ENCODE measurements at regions not wholly inside any gene's neighbourhood (a gene's known extent, or its start where the extent isn't known, plus 50 kb on each side); places are given as distances from the start of the nearest gene placed in this dataset.

GRCh38 chr12:124152731-124153130 is 142.2 kb upstream of the RFLNA start:
- ChIA-PET CTCF (ENCODE audit: low intra/inter-chr PET ratio) (no interaction called here), POLR2A (no interaction called here)
- WGBS (ENCODE audit: insufficient coverage, low coverage, missing lambda C conversion rate), result 3% methylated on average over 8 of the region's 8 CpGs
- ATAC-seq (no peak), DNase-seq (ENCODE audit: extremely low read depth in 1 of 4, low spot score in 3 of 4) (no peak), FAIRE-seq (no peak)
- Histone ChIP-seq H3K36me3 (ENCODE audit: control insufficient read depth, insufficient read depth, low read length) (no peaks in the 10 kb centered on the region), H3K27me3 (ENCODE audit: control insufficient read depth in 2 of 2, insufficient read depth in 2 of 2, low read length in 2 of 2) (peaks cover 21 to 68% of the 10 kb centered on the region in 2 experiments), H2AFZ (ENCODE audit: low read depth, low read length) (no peak overlapping the region), H3K9me1 (ENCODE audit: control insufficient read depth, insufficient read depth, low read length) (no peaks in the 10 kb centered on the region), H3K79me2 (ENCODE audit: control insufficient read depth, insufficient read depth, low read length) (no peaks in the 10 kb centered on the region), H4K20me1 (replicated peaks; ENCODE audit: control insufficient read depth, insufficient read depth, low read length) (no peaks in the 10 kb centered on the region), H3K4me2 (ENCODE audit: insufficient read depth, low read length) (no peak overlapping the region), H3K4me1 (replicated peaks in 1 of 2; ENCODE audit: control insufficient read depth in 2 of 2, insufficient read depth in 2 of 2, low read length in 2 of 2) (no peaks in the 10 kb centered on the region; a peak in 1 of 5 replicates), H3K9me3 (replicated peaks; ENCODE audit: control insufficient read depth, insufficient read depth, low read depth, low read length) (no peaks in the 10 kb centered on the region; the same call in 1 of the 2 replicates), H3K4me3 (no peak overlapping the region), H3K27ac (ENCODE audit: extremely low read depth, low read depth, low read length) (no peak overlapping the region), H3K9ac (ENCODE audit: insufficient read depth in 1 of 2, low read depth in 2 of 2, low read length in 2 of 2) (no peak overlapping the region)
- in situ Hi-C loops (cut with MboI) (no loop called here), intact Hi-C loops (cut with micrococcal nuclease) (no loop called here)
- no TSS peak for BruUV-seq (replicated peaks)
- TF ChIP-seq HNRNPUL1 (IDR thresholded peaks at IDR 0.05; ENCODE audit: low read length) (no peak), FOXA1 (IDR thresholded peaks at IDR 0.05; ENCODE audit: borderline replicate concordance) (no peak), NR4A1 (CRISPR knock-in tag; IDR thresholded peaks at IDR 0.05) (no peak), NR4A1 (tag; IDR thresholded peaks at IDR 0.05) (no peak), RBM14 (IDR thresholded peaks at IDR 0.05; ENCODE audit: borderline replicate concordance, insufficient read depth, low read depth, low read length) (no peak), TEAD4 (IDR thresholded peaks at IDR 0.05; ENCODE audit: low read length) (no peak), TEAD4 (CRISPR knock-in tag; IDR thresholded peaks at IDR 0.05; ENCODE audit: borderline replicate concordance) (no peak), U2AF2 (optimal IDR thresholded peaks at IDR 0.05; ENCODE audit: low read depth, low read length) (no peak), KAT8 (IDR thresholded peaks at IDR 0.05; ENCODE audit: low read depth) (no peak), DNMT1 (IDR thresholded peaks at IDR 0.05) (no peak), ZC3H8 (IDR thresholded peaks at IDR 0.05) (no peak), PCBP1 (IDR thresholded peaks at IDR 0.05; ENCODE audit: low read depth, low read length, poor library complexity, severe bottlenecking) (no peak), ZNF175 (CRISPR knock-in tag; IDR thresholded peaks at IDR 0.05; ENCODE audit: low read depth) (no peak), HNRNPLL (IDR thresholded peaks at IDR 0.05; ENCODE audit: low read depth, low read length, poor library complexity, severe bottlenecking) (no peak), TGIF2 (CRISPR knock-in tag; IDR thresholded peaks at IDR 0.05) (no peak), ZNF384 (IDR thresholded peaks at IDR 0.05; ENCODE audit: low read depth, low read length) (no peak), HDAC6 (IDR thresholded peaks at IDR 0.05; ENCODE audit: low read depth, low read length) (no peak), ZBTB8A (IDR thresholded peaks at IDR 0.05; ENCODE audit: partially characterized antibody) (no peak)
- TF ChIP-seq, protein P1, sequence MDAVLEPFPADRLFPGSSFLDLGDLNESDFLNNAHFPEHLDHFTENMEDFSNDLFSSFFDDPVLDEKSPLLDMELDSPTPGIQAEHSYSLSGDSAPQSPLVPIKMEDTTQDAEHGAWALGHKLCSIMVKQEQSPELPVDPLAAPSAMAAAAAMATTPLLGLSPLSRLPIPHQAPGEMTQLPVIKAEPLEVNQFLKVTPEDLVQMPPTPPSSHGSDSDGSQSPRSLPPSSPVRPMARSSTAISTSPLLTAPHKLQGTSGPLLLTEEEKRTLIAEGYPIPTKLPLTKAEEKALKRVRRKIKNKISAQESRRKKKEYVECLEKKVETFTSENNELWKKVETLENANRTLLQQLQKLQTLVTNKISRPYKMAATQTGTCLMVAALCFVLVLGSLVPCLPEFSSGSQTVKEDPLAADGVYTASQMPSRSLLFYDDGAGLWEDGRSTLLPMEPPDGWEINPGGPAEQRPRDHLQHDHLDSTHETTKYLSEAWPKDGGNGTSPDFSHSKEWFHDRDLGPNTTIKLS (IDR thresholded peaks at IDR 0.05; ENCODE audit: borderline replicate concordance, low read depth), result no peak
